Nephron (organoid): ENCODE measurements at regions not wholly inside any gene's neighbourhood (a gene's known extent, or its start where the extent isn't known, plus 50 kb on each side); places are given as distances from the start of the nearest gene placed in this dataset.
A peak's percentile ranks its signal among the peaks of the same experiment; 100 is the strongest.

Experiments
- H3K27ac Mint-ChIP-seq, 3 experiments: 2 replicates each; pipeline ENCODE4 v1.8.0; 2020; ENCODE audit warnings: mixed read lengths in 3 of 3, mild to moderate bottlenecking in 2 of 3, moderate library complexity in 1 of 3
- H3K27me3 Mint-ChIP-seq: 2 replicates; pipeline ENCODE4 v1.8.0; 2021; ENCODE audit warnings: low read depth, mild to moderate bottlenecking, moderate library complexity, mixed read lengths
- H3K36me3 Mint-ChIP-seq: 2 replicates; pipeline ENCODE4 v1.8.0; 2020; ENCODE audit warnings: low read depth, mixed read lengths
- H3K4me1 Mint-ChIP-seq: 2 replicates; pipeline ENCODE4 v1.8.0; 2020; ENCODE audit warnings: mixed read lengths
- H3K4me3 Mint-ChIP-seq, 3 experiments: 2 replicates each; pipeline ENCODE4 v1.8.0; 2020; ENCODE audit warnings: mild to moderate bottlenecking in 3 of 3, mixed read lengths in 3 of 3, moderate library complexity in 2 of 3
- H3K9me3 Mint-ChIP-seq: 2 replicates; pipeline ENCODE4 v1.8.0; 2020; ENCODE audit warnings: mixed read lengths
- TF ChIP-seq, protein P1 (sequence below), 3 experiments: fragments of 200-600 bp; sonication (generic); IDR thresholded peaks; one replicate each; pipeline ENCODE4 v1.5.0; 2021; ENCODE audit warnings: antibody characterized with exemption in 3 of 3; ENCODE audit not compliant: unreplicated experiment in 3 of 3

DNA sequence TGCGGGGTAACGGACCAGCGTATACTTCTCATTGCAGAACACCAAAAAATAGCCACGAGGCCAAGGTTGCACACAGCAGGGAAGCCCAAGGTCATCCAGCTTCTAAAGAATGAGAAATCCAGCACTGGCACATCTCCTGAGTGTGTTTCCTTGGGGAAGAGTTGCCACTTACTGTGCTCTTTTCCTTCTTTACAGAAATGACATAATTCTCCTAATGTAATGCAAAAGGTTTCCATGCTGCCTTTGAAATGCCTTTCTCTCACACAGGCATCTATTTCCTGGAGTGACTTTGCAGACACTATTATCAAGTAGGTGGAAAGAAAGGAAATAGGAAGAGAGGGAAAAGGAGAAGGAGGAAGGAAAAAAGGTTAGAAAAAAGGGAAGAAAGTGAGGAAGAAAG is 862.1 kb upstream of the CELF4 start:
- Mint-ChIP-seq H3K4me1 (no peaks in the 10 kb centered on the region), H3K36me3 (no peaks in the 10 kb centered on the region), H3K27ac (no peak overlapping the region), H3K4me3 (no peak overlapping the region), H3K9me3 (no peaks in the 10 kb centered on the region), H3K27me3 (no peaks in the 10 kb centered on the region)
- TF ChIP-seq, protein P1, sequence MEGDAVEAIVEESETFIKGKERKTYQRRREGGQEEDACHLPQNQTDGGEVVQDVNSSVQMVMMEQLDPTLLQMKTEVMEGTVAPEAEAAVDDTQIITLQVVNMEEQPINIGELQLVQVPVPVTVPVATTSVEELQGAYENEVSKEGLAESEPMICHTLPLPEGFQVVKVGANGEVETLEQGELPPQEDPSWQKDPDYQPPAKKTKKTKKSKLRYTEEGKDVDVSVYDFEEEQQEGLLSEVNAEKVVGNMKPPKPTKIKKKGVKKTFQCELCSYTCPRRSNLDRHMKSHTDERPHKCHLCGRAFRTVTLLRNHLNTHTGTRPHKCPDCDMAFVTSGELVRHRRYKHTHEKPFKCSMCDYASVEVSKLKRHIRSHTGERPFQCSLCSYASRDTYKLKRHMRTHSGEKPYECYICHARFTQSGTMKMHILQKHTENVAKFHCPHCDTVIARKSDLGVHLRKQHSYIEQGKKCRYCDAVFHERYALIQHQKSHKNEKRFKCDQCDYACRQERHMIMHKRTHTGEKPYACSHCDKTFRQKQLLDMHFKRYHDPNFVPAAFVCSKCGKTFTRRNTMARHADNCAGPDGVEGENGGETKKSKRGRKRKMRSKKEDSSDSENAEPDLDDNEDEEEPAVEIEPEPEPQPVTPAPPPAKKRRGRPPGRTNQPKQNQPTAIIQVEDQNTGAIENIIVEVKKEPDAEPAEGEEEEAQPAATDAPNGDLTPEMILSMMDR (IDR thresholded peaks at IDR 0.05; ENCODE audit: unreplicated experiment in 3 of 3), result no peak

DNA sequence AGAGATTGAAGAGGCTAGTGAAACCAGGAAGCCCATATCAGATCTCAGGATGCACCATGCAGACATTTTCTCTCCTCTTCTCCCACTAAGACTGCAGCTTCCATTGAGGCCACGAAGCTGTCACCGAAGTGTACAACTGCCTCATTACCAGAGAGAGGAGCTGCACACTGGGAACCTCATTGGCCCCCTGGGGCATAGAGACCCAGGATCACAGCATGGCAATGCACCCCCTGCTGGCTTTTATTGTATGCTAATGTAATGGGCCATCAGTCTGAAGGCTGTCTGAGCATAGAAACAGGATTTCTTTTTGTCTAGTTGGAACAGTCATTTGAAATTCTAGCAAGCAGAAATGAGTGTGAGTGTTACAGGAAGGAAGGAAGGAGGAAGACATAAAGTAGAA is 861.6 kb upstream of the CELF4 start:
- H3K27me3 Mint-ChIP-seq, result no peaks in the 10 kb centered on the region
- no peaks in the 10 kb centered on the region for H3K36me3 Mint-ChIP-seq
- TF ChIP-seq, protein P1 (IDR thresholded peaks at IDR 0.05; ENCODE audit: unreplicated experiment in 3 of 3), result peak in 1 of 3 experiments; percentile 7

DNA sequence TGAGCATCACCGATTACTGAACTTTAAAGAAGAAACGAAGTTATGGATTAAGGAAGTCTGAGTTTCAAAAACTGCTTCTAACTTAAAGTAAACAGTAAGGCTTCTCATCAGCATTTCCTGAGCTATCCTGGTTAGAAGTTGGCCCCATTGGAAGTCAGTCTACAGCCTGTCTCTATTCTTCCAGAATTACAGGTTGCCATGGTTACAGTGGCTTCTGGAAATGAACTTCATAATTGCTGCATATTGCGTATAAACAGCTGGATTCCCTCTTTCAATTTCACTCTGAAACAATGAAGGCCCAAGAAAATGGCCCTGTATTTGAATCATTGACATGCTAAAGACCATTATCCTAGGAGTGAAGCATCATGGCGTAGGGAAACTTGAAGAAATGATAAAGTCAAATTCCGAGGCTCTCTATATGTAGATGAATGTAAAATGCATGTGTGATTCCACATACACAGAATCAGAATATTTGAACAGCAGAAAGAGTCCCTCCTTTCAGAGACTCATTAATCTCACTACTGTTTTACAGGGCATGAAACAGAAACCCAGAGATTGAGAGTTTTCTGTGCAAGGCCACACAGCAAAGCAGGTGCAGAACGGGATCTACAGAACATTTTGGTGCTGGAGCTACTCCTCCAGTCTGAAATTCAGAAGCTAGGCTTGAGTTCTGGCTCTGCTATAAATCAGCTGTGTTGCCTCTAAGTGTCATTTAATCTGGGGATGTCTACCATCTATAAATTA is 856.4 kb upstream of the CELF4 start:
- TF ChIP-seq, protein P1 (IDR thresholded peaks at IDR 0.05; ENCODE audit: unreplicated experiment in 3 of 3), result no peak
- Mint-ChIP-seq H3K4me1 (no peaks in the 10 kb centered on the region), H3K27me3 (no peaks in the 10 kb centered on the region), H3K36me3 (no peaks in the 10 kb centered on the region), H3K4me3 (no peak overlapping the region), H3K27ac (no peak overlapping the region), H3K9me3 (no peaks in the 10 kb centered on the region)

More for the DNA sequence above, 861.6 kb upstream of the CELF4 start:
- Mint-ChIP-seq H3K9me3 (no peaks in the 10 kb centered on the region), H3K27ac (no peak overlapping the region), H3K4me3 (no peak overlapping the region), H3K4me1 (no peaks in the 10 kb centered on the region)

DNA sequence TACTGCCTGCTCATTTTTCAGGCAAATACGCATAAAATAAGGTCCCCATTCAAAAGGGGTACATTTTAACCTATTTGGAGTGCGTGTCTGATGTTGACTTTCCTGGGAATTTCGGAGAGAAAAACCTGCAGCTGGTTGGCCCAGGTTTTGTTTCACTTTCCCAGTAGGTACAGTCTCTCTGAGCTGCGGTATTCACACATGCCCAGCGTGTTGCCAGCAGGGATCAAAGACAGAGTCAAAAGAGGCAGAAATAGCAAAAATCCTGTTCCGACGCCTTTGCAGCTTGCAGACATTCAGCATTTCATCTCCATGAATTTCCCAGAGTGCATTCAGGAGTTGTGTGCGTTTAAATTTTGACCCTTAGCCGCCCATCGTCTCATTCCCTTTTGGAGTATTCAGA is 855.4 kb upstream of the CELF4 start:
- H3K27ac Mint-ChIP-seq, result no peak overlapping the region
- H3K27me3 Mint-ChIP-seq, result no peaks in the 10 kb centered on the region
- no peaks in the 10 kb centered on the region for H3K36me3 Mint-ChIP-seq
- H3K4me1 Mint-ChIP-seq, result no peaks in the 10 kb centered on the region
- TF ChIP-seq, protein P1 (IDR thresholded peaks at IDR 0.05; ENCODE audit: unreplicated experiment in 3 of 3), result no peak
- H3K9me3 Mint-ChIP-seq, result no peaks in the 10 kb centered on the region
- H3K4me3 Mint-ChIP-seq, result no peak overlapping the region

DNA sequence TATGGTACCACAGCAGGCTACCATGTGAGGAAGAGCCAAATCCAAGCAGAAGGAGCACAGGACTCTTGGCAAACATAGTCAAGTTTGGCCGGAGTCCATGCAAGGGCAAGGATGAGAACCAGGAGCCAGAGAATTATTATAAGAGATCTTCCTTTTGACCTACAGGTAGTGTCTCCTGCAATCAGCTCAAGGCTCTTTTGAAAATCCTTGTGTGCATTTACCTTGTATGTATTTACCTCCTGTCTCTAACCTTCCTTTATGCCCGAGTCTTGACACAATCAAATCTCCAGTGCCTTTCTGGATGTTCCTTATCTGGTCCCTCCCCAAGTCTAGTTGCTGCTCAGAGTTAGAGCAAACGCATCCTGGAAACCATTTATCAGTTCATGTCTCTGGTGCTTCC is 855.0 kb upstream of the CELF4 start:
- no peaks in the 10 kb centered on the region for H3K4me1 Mint-ChIP-seq
- no peak overlapping the region for H3K27ac Mint-ChIP-seq
- H3K27me3 Mint-ChIP-seq, result no peaks in the 10 kb centered on the region
- TF ChIP-seq, protein P1 (IDR thresholded peaks at IDR 0.05; ENCODE audit: unreplicated experiment in 3 of 3), result no peak
- no peak overlapping the region for H3K4me3 Mint-ChIP-seq
- no peaks in the 10 kb centered on the region for H3K36me3 Mint-ChIP-seq
- no peaks in the 10 kb centered on the region for H3K9me3 Mint-ChIP-seq

DNA sequence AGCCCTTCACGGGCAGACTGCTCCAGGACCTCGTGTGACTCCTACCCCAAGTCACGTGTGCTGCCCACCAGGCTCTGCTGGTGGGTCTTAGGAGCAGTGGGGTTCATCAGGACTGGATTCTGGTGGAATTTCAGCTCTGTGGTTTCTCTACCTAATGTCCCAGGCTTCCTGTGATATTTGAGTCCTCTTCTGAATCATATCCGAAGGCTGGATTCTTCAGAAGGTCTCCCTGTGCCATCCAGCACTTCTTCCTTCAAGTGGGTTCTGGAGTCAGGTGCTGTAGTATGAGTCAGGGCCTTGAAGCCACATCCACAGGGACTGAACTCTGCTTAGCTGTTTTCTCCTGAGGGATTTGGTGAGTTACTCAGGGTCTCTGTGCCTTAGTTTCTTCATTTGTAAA is 850.2 kb upstream of the CELF4 start:
- Mint-ChIP-seq H3K9me3 (no peaks in the 10 kb centered on the region), H3K4me3 (no peak overlapping the region)
- TF ChIP-seq, protein P1 (IDR thresholded peaks at IDR 0.05; ENCODE audit: unreplicated experiment in 3 of 3), result no peak

More for the DNA sequence above, 850.2 kb upstream of the CELF4 start:
- no peak overlapping the region for H3K27ac Mint-ChIP-seq
- no peaks in the 10 kb centered on the region for H3K4me1 Mint-ChIP-seq
- H3K36me3 Mint-ChIP-seq, result no peaks in the 10 kb centered on the region
- H3K27me3 Mint-ChIP-seq, result no peaks in the 10 kb centered on the region
